HCT116 (cell line): ENCODE measurements at regions not wholly inside any gene's neighbourhood (a gene's known extent, or its start where the extent isn't known, plus 50 kb on each side); places are given as distances from the start of the nearest gene placed in this dataset.

Source experiments
- ATAC-seq: fragments of 200-7000 bp; cut with Tn5 transposase; 2 replicates; pipeline ENCODE4 v1.9.1; 2020; ENCODE audit warnings: mild to moderate bottlenecking, moderate library complexity
- BruUV-seq: library from RNA; stranded (reverse); fragments of 400-500 nt; replicated peaks from 2 replicates; lab custom pipeline; 2021; lab: Mats Ljungman, UMichigan
- CTCF ChIA-PET: fragments of 300-600 bp; sonication (Branson Sonifier 250); formaldehyde crosslinking; loops from one replicate; lab custom pipeline; 2021; ENCODE audit warnings: antibody characterized with exemption; lab: Charles Lee
- POLR2A ChIA-PET: fragments of 300-600, 350-600 bp; sonication (Branson Sonifier 250); formaldehyde crosslinking; loops from one replicate; lab custom pipeline; 2021; ENCODE audit warnings: antibody characterized with exemption; lab: Charles Lee
- RAD21 ChIA-PET, 2 experiments: fragments of 300-600 bp; sonication (Branson Sonifier 250); formaldehyde crosslinking; loops; one replicate each; lab custom pipeline; 2023; ENCODE audit warnings: low total read pairs in 2 of 2; ENCODE audit not compliant: uncharacterized antibody in 2 of 2, unreplicated experiment in 2 of 2, low non-redundant PET in 1 of 2; lab: Charles Lee
- DNase-seq: peaks from one replicate; pipeline ENCODE4 v3.0.0-alpha.2; 2010; ENCODE audit warnings: low read depth, low spot score
- H2AFZ ChIP-seq: fragments of 200-600 bp; shearing (Covaris generic), sonication (generic); 2 replicates; pipeline ENCODE4 v1.6.1; 2017; ENCODE audit warnings: low read depth, mixed run types, mixed read lengths, antibody characterized with exemption, low read length; ENCODE audit not compliant: poor library complexity, severe bottlenecking
- H3K27ac ChIP-seq: 2 replicates; pipeline ENCODE4 v1.5.1; 2012; ENCODE audit warnings: low read depth, low read length
- H3K27me3 ChIP-seq: fragments of 200-600 bp; sonication (generic); 2 replicates; pipeline ENCODE4 v1.6.1; 2016; ENCODE audit warnings: mixed run types, low read length, mixed read lengths; ENCODE audit not compliant: insufficient read depth
- H3K36me3 ChIP-seq, 2 experiments: fragments of 200-500 bp in 1 of 2; fragments of 200-600 bp in 1 of 2; sonication (Bioruptor generic) in 1 of 2; sonication (generic) in 1 of 2; 2 replicates each; pipeline versions ENCODE4 v1.5.1 to v1.6.1; 2014 to 2016; ENCODE audit warnings: low read length in 2 of 2, inconsistent platforms in 1 of 2, mixed read lengths in 1 of 2, mixed run types in 1 of 2; ENCODE audit not compliant: insufficient read depth in 2 of 2, control insufficient read depth in 1 of 2
- H3K4me1 ChIP-seq, 2 experiments: fragments of 200-600 bp in 1 of 2; sonication (generic) in 1 of 2; 2 replicates each; pipeline versions ENCODE4 v1.5.1 to v1.6.1; 2012 to 2017; ENCODE audit warnings: low read length in 2 of 2, inconsistent platforms in 1 of 2, mild to moderate bottlenecking in 1 of 2, mixed read lengths in 1 of 2, mixed run types in 1 of 2, moderate library complexity in 1 of 2; ENCODE audit not compliant: insufficient read depth in 2 of 2, control insufficient read depth in 1 of 2
- H3K4me2 ChIP-seq: fragments of 200-600 bp; sonication (generic); 2 replicates; pipeline ENCODE4 v1.6.1; 2017; ENCODE audit warnings: mixed run types, low read length, mixed read lengths
- H3K4me3 ChIP-seq, 2 experiments: fragments of 200-600 bp in 1 of 2; sonication (generic) in 1 of 2; replicated peaks in 1 of 2; 2 replicates each; pipeline ENCODE4 v1.5.1; 2011 to 2016; ENCODE audit warnings: low read length in 2 of 2, control low read depth in 1 of 2, low read depth in 1 of 2, mild to moderate bottlenecking in 1 of 2, mixed read lengths in 1 of 2, mixed run types in 1 of 2
- H3K79me2 ChIP-seq: fragments of 200-600 bp; sonication (generic); 2 replicates; pipeline ENCODE4 v1.6.1; 2017; ENCODE audit warnings: mild to moderate bottlenecking, mixed run types, low read length, moderate library complexity, mixed read lengths; ENCODE audit not compliant: insufficient read depth
- H3K9ac ChIP-seq: fragments of 200-600 bp; sonication (generic); 2 replicates; pipeline ENCODE4 v1.6.1; 2016; ENCODE audit warnings: low read length, mixed read lengths
- H3K9me2 ChIP-seq: fragments of 200-600 bp; sonication (generic), shearing (Covaris generic); 2 replicates; pipeline ENCODE4 v1.6.1; 2017; ENCODE audit warnings: mixed run types, mild to moderate bottlenecking, moderate library complexity; ENCODE audit not compliant: insufficient read depth
- H3K9me3 ChIP-seq, 2 experiments: fragments of 200-500 bp in 1 of 2; fragments of 200-600 bp in 1 of 2; sonication (Bioruptor generic) in 1 of 2; sonication (generic) in 1 of 2; 2 replicates each; pipeline ENCODE4 v1.6.1; 2014 to 2017; ENCODE audit warnings: low read length in 2 of 2, mixed read lengths in 2 of 2, inconsistent platforms in 1 of 2, low read depth in 1 of 2, mild to moderate bottlenecking in 1 of 2, mixed run types in 1 of 2, moderate library complexity in 1 of 2; ENCODE audit not compliant: control insufficient read depth in 1 of 2, insufficient read depth in 1 of 2
- H4K20me1 ChIP-seq: fragments of 200-600 bp; sonication (generic), shearing (Covaris generic); 2 replicates; pipeline ENCODE4 v1.6.1; 2017; ENCODE audit warnings: mixed run types, mild to moderate bottlenecking, moderate library complexity; ENCODE audit not compliant: insufficient read depth
- ATF3 ChIP-seq: IDR thresholded peaks from 2 replicates; pipeline ENCODE4 v1.6.1; 2012
- EGR1 ChIP-seq: IDR thresholded peaks from 2 replicates; pipeline ENCODE4 v1.6.1; 2012; ENCODE audit warnings: low read depth
- ELF1 ChIP-seq: IDR thresholded peaks from 2 replicates; pipeline ENCODE4 v1.6.1; 2012; ENCODE audit warnings: low read depth, borderline replicate concordance
- POLR2A ChIP-seq: IDR thresholded peaks from 2 replicates; pipeline ENCODE4 v1.7.0; 2011; ENCODE audit warnings: borderline replicate concordance; ENCODE audit not compliant: insufficient read depth, insufficient read length; ENCODE audit errors: extremely low read depth
- RAD21 ChIP-seq: IDR thresholded peaks from 2 replicates; pipeline ENCODE4 v1.6.1; 2012; ENCODE audit warnings: low read depth, mild to moderate bottlenecking
- SIN3A ChIP-seq: IDR thresholded peaks from 2 replicates; pipeline ENCODE4 v1.6.1; 2012; ENCODE audit warnings: low read depth
- SRF ChIP-seq: IDR thresholded peaks from 2 replicates; pipeline ENCODE4 v1.6.1; 2012; ENCODE audit warnings: low read depth
- TCF7L2 ChIP-seq: IDR thresholded peaks from 2 replicates; pipeline ENCODE4 v1.7.0; 2011; ENCODE audit warnings: borderline replicate concordance, inconsistent platforms; ENCODE audit not compliant: insufficient read depth, insufficient read length; ENCODE audit errors: extremely low read depth
- ZFX ChIP-seq: fragments of 450-650 bp; IDR thresholded peaks from 2 replicates; pipeline ENCODE4 v1.6.1; 2017
- ZNF274 ChIP-seq: fragments of 200-500 bp; sonication (Bioruptor generic); IDR thresholded peaks from 2 replicates; pipeline ENCODE4 v1.6.1; 2014; ENCODE audit warnings: mild to moderate bottlenecking, low read depth, low read length, inconsistent platforms
- intact Hi-C: fragments of 100-400 bp; cut with micrococcal nuclease; formaldehyde crosslinking; loops from 2 replicates; pipeline ENCODE4 v1.10.0; 2022
- TF ChIP-seq, protein P1 (sequence below), 3 experiments: fragments of 200-600 bp in 1 of 3; sonication (generic) in 1 of 3; IDR thresholded peaks in 2 of 3; conservative IDR thresholded peaks in 1 of 3; 2 replicates each; pipeline ENCODE4 v1.5.1; 2012 to 2017; ENCODE audit warnings: low read depth in 2 of 3, low read length in 2 of 3, antibody characterized with exemption in 1 of 3, borderline replicate concordance in 1 of 3, control low read depth in 1 of 3, mild to moderate bottlenecking in 1 of 3, mixed read lengths in 1 of 3, mixed run types in 1 of 3, moderate library complexity in 1 of 3; ENCODE audit not compliant: insufficient read depth in 1 of 3

GRCh38 chr21:16156841-16157489, 427.2 kb downstream of the USP25 start:
- intact Hi-C loops, result no loop called here

More at GRCh38 chr21:16156841-16157489, 427.2 kb downstream of the USP25 start:
- ChIA-PET POLR2A (no interaction called here), RAD21 (no interaction called here), CTCF (no interaction called here)
- peaks cover 5 to 6% of the 10 kb centered on the region in 2 experiments; a peak in 2 of 4 replicates for H3K9me3 ChIP-seq
- no peaks in the 10 kb centered on the region for H3K9me2 ChIP-seq
- H3K27me3 ChIP-seq, result no peaks in the 10 kb centered on the region
- no peaks in the 10 kb centered on the region; the same call in 1 of the 2 replicates for H4K20me1 ChIP-seq
- TF ChIP-seq SRF (no peak), ELF1 (no peak), ZNF274 (no peak), ATF3 (no peak), SIN3A (no peak), POLR2A (no peak), ZFX (no peak), RAD21 (no peak), EGR1 (no peak), TCF7L2 (no peak)
- TF ChIP-seq, protein P1, sequence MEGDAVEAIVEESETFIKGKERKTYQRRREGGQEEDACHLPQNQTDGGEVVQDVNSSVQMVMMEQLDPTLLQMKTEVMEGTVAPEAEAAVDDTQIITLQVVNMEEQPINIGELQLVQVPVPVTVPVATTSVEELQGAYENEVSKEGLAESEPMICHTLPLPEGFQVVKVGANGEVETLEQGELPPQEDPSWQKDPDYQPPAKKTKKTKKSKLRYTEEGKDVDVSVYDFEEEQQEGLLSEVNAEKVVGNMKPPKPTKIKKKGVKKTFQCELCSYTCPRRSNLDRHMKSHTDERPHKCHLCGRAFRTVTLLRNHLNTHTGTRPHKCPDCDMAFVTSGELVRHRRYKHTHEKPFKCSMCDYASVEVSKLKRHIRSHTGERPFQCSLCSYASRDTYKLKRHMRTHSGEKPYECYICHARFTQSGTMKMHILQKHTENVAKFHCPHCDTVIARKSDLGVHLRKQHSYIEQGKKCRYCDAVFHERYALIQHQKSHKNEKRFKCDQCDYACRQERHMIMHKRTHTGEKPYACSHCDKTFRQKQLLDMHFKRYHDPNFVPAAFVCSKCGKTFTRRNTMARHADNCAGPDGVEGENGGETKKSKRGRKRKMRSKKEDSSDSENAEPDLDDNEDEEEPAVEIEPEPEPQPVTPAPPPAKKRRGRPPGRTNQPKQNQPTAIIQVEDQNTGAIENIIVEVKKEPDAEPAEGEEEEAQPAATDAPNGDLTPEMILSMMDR (IDR thresholded peaks at IDR 0.05 in 2 of 3, conservative IDR thresholded peaks at IDR 0.05 in 1 of 3; ENCODE audit: borderline replicate concordance in 1 of 3, insufficient read depth in 1 of 3, low read depth in 2 of 3, low read length in 2 of 3), result no peak
- no peaks in the 10 kb centered on the region for H3K36me3 ChIP-seq
- H3K27ac ChIP-seq, result no peak overlapping the region
- H3K9ac ChIP-seq, result no peak overlapping the region
- no TSS peak for BruUV-seq
- H2AFZ ChIP-seq, result no peak overlapping the region
- H3K4me2 ChIP-seq, result no peak overlapping the region
- H3K4me1 ChIP-seq, result no peaks in the 10 kb centered on the region
- DNase-seq (no peak), ATAC-seq (no peak)
- H3K79me2 ChIP-seq, result no peaks in the 10 kb centered on the region
- no peak overlapping the region for H3K4me3 ChIP-seq
